GM18517 (cell line): ENCODE measurements at regions not wholly inside any gene's neighbourhood (a gene's known extent, or its start where the extent isn't known, plus 50 kb on each side); places are given as distances from the start of the nearest gene placed in this dataset.
A peak's percentile ranks its signal among the peaks of the same experiment; 100 is the strongest.
"Not testable (repeated sequence)": the region's sequence is repeated elsewhere in the genome, so short reads cannot be mapped to it uniquely, and the experiment has no call there.

Experiments
- ATAC-seq: cut with Tn5 transposase; IDR thresholded peaks from one replicate; pipeline ENCODE4 v1.9.1; 2021; ENCODE audit warnings: mild to moderate bottlenecking, moderate library complexity; ENCODE audit not compliant: unreplicated experiment

- no peak for ATAC-seq
These were observed 55.3 kb upstream of the SLCO6A1 start for GRCh38 chr5:102554082-102554481.

DNA sequence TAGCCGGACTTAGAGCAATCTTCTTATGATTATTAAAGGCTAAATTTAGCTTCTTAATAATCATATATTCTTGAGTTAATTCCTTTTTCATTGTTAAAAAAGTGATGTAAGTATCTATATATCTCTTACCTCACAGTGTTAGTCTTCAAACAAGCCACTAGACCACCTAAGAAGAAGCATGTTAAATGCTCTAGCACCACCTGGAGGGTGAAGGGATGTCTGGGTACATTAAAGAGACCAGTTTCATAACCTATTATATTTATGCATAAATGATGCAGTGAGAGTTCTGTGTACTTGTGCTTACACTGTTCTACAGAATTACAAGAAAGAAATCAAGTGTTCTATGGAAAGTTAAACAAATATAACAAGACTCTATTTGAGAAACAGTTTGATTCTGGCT is 55.9 kb upstream of the SLCO6A1 start:
- no peak for ATAC-seq

GRCh38 chr5:102561894-102562760 is 63.3 kb upstream of the SLCO6A1 start:
- ATAC-seq, result no peak

DNA sequence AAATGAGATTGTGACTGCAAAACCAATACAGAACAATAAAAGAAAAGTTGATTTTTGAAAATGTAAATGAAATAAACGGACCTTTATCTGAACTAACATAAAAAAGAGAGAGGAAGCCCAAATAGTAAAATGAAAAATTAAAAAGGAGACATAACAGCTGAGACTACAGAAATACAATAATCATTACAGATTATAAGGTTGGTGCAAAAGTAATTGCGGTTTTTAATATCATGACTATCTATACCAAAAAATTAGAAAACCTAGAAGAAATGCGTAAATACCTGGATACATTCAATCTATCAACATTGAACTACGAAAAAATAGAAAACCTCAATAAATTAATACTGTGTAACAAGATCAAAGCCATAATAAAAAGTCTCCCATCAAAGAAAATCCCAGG is 71.9 kb upstream of the SLCO6A1 start:
- no peak for ATAC-seq

DNA sequence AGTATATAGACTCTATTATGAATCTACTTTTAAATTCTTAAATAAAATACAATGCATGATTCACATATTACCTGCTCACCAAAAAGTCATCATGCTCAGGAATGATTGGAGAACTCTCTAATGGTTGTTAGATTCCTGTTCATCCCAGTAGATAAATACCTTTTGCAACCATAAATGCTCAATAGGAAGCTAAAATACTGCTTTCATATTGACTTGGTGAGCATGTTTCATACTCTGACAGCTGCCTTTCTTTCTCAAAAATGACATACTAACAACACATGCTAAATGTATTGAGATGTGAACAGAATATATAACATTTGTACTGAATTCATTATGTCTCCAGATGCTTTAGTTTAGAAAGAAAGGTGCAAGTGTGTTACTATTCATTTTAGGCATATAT is 79.6 kb upstream of the SLCO6A1 start:
- no peak for ATAC-seq

DNA sequence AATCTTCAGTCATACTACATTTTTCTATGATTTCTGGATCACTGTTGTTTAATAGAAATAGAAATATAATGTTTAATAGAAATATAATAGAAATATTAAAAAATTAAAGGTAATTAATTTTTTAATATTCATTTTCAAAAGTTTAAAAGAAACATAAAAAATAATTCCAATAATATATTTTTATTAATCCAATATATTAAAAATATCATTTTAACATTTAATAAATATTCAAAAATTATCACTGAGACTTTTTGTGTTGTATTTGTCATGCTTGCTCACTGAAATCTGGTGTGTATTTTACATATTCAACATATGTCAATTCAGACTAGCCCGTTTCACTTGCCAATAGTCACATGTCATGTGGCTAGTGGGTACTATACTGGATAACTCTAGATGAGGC is 80.6 kb upstream of the SLCO6A1 start:
- ATAC-seq, result no peak

- ATAC-seq, result no peak
These were observed 82.2 kb upstream of the SLCO6A1 start for GRCh38 chr5:102581011-102581410.

GRCh38 chr5:102582696-102583095 is 83.9 kb upstream of the SLCO6A1 start:
- ATAC-seq, result no peak

GRCh38 chr5:102583276-102584124 is 84.7 kb upstream of the SLCO6A1 start:
- no peak for ATAC-seq

GRCh38 chr5:102589661-102590060 is 90.9 kb upstream of the SLCO6A1 start:
- ATAC-seq, result no peak

DNA sequence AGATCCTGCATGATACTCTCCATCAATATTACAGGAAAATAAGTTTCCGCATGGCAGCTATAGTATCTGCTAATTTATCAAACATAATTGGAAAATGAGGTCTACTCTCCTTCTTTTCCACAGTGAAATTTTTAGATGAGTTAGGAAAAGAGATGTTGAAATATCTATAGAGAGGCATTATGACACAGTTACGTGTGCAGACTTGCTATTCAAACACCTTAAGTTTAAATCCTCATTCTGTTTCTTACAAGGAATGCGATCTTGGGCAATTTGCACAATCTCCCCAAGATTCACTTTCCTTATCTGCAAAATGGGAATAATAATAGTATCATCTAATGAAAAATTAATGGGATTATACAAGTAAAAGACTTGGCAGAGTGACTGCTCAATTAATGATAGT is 91.7 kb upstream of the SLCO6A1 start:
- no peak for ATAC-seq

DNA sequence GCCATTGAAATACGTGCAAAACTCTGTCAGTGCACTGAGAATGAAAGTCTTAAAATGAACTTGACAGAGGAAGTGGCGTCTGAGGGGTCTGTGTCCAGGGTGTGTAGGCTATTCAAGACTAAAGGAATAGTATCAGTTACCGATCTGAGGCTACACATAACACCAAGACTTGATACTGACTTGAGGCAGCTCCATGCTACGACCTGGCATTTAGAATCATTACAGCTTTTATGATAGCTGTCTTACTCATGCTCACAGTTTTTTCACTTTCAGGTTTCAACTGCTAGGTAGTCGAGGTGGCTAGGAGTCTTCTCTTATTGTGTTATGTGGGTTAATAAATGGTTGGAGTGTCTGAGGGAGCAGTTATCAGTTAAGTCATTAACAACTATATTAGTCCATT is 92.8 kb upstream of the SLCO6A1 start:
- peak; percentile 85 for ATAC-seq

- ATAC-seq, result not testable (repeated sequence)
These were observed 93.8 kb upstream of the SLCO6A1 start for GRCh38 chr5:102592586-102592985.

- no peak for ATAC-seq
These were observed 95.4 kb upstream of the SLCO6A1 start for GRCh38 chr5:102594192-102594591.

GRCh38 chr5:102595332-102595731 is 96.5 kb upstream of the SLCO6A1 start:
- no peak for ATAC-seq

DNA sequence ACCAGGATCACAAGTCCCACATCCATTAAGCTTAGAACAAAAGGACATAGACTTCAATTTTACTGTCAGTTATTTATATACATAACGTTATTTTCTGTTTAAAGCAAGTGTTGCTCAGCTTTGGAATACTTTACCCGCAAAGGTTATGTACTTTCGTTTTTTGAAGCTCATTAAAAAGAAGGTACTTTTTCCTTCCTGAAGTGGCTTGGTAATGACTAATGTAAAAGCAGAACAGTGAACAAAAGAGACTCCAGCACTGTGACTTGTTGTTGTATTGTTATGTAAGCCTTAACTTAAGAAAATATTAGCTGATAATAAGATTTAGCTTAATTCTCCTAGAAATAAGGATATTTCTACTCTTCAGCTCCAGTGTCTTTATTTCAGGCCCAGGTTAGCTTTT is 97.3 kb upstream of the SLCO6A1 start:
- ATAC-seq, result peak; percentile 55

- no peak for ATAC-seq
These were observed 98.2 kb upstream of the SLCO6A1 start for GRCh38 chr5:102596951-102597350.

DNA sequence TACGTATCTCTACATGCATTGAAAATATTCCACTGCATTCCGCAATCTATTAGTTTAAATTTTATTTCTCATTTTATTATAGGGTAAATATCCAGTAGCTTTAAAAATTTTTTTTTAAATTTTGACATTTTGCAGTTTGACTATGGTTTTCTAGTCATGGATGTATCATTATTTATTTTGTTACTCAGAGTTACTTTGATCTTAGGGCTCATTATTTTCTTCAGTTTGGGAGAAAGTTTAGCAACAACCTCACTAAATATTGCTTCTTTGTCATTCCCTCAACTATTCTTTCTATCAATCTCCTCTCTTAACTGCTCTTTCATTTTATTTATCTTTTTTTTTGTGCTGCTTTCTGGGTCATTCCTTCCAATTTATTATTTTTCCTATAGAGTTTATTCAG is 100.5 kb upstream of the SLCO6A1 start:
- no peak for ATAC-seq

DNA sequence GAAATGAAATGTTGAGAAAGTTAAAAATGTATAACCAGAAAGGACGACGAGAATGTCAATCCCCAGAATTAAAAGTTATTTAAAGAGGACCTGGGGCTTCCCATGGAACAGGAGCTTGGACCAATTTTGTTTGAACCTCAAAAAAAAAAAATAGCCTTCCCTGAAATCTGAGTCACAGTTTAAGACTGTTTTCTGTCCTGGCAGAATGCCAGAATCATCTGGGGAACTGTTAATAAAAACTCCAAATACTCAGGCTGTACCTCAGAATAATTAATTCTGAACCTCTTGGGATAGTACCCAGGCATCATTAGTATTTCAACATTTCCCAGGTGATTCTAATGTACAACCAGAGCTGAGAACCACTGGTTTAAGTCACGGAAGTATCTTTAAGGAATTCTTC is 102.2 kb upstream of the SLCO6A1 start:
- ATAC-seq, result no peak

DNA sequence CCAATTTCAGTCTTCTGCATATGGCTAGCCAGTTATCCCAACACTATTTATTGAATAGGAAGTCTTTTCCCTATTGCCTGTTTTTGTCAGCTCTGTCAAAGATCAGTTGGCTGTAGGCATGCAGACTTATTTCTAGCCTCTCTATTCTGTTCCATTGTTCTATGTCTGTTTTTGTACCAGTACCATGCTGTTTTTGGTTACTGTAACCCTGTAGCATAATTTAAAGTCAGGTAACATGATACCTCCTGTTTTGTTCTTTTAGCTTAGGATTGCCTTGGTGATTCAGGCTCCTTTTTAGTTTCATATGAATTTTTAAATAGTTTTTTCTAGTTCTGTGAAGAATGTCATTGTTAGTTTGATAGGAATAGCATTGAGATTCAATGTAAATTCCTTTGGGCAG is 104.9 kb upstream of the SLCO6A1 start:
- ATAC-seq, result no peak

- ATAC-seq, result no peak
These were observed 109.6 kb upstream of the SLCO6A1 start for GRCh38 chr5:102608414-102608813.

DNA sequence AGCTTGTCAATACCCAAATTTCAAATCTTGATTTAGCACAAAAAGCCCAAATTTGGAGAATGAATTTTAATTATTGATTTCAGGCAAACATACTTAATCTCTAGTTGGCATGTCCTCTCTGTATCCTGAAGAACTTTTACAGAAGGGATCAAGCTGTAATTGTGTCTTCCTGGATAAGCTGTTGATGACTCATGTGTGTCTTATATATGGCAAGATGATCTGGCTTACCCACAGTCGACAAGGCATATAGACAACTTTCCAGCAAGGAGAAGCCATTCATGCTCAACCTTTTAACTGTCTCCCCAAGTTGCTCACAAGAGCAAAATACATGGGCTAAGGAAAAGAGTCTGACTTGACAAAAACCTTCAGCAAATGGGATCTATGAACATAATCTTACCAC is 112.5 kb upstream of the SLCO6A1 start:
- no peak for ATAC-seq
